A549 (cell line): ENCODE measurements at regions not wholly inside any gene's neighbourhood (a gene's known extent, or its start where the extent isn't known, plus 50 kb on each side); places are given as distances from the start of the nearest gene placed in this dataset.

ENCODE experiments used
- CEBPB ChIP-seq, 2 experiments: fragments of >200 bp in 1 of 2; sonication (Bioruptor Twin) in 1 of 2; formaldehyde crosslinking in 1 of 2; IDR thresholded peaks; 2 replicates each; pipeline ENCODE4 v1.6.1; 2012 to 2016
- CHD2 ChIP-seq: fragments of 150-350 bp; IDR thresholded peaks from 2 replicates; pipeline ENCODE4 v1.6.1; 2014; ENCODE audit warnings: low read length; ENCODE audit not compliant: partially characterized antibody
- CTCF ChIP-seq: fragments of >200 bp; sonication (Bioruptor Twin); formaldehyde crosslinking; IDR thresholded peaks from 3 replicates; pipeline ENCODE4 v1.5.1; 2016
- EP300 ChIP-seq, 2 experiments: fragments of >200 bp; sonication (Bioruptor Twin); formaldehyde crosslinking; IDR thresholded peaks; 2 replicates in 1 of 2; 3 replicates in 1 of 2; pipeline ENCODE4 v1.6.1; 2016 to 2017
- ESRRA ChIP-seq: fragments of 150-350 bp; IDR thresholded peaks from 2 replicates; pipeline ENCODE4 v1.6.1; 2014; ENCODE audit warnings: mild to moderate bottlenecking, low read length, borderline replicate concordance
- FOSB ChIP-seq: fragments of 250-450 bp; sonication (Bioruptor Pico); IDR thresholded peaks from 2 replicates; pipeline ENCODE4 v1.5.0; 2020; ENCODE audit warnings: mild to moderate bottlenecking, moderate library complexity
- MAZ ChIP-seq: fragments of 150-350 bp; IDR thresholded peaks from 2 replicates; pipeline ENCODE4 v1.6.1; 2014; ENCODE audit warnings: antibody characterized with exemption, low read depth, low read length, borderline replicate concordance
- POLR2A ChIP-seq: IDR thresholded peaks from 2 replicates; pipeline ENCODE4 v1.6.1; 2012; ENCODE audit warnings: mild to moderate bottlenecking, low read length
- SMC3 ChIP-seq: fragments of >200 bp; sonication (Bioruptor Twin); formaldehyde crosslinking; IDR thresholded peaks from 3 replicates; pipeline ENCODE4 v1.6.1; 2018; ENCODE audit warnings: inconsistent platforms
- SREBF2 ChIP-seq: fragments of 450-650 bp; IDR thresholded peaks from 2 replicates; pipeline ENCODE4 v1.6.1; 2014; ENCODE audit warnings: mild to moderate bottlenecking, moderate library complexity
- TF ChIP-seq, protein P1 (sequence below): fragments of 450-650 bp; IDR thresholded peaks from 2 replicates; pipeline ENCODE4 v1.6.1; 2014; ENCODE audit warnings: antibody characterized with exemption

- TF ChIP-seq POLR2A (no peak), CTCF (no peak), MAZ (no peak), SREBF2 (no peak), EP300 (IDR thresholded peaks at IDR 0.05) (no peak), CEBPB (IDR thresholded peaks at IDR 0.05) (no peak), FOSB (CRISPR knock-in tag) (no peak), ESRRA (no peak), SMC3 (no peak), CHD2 (no peak)
- TF ChIP-seq, protein P1, sequence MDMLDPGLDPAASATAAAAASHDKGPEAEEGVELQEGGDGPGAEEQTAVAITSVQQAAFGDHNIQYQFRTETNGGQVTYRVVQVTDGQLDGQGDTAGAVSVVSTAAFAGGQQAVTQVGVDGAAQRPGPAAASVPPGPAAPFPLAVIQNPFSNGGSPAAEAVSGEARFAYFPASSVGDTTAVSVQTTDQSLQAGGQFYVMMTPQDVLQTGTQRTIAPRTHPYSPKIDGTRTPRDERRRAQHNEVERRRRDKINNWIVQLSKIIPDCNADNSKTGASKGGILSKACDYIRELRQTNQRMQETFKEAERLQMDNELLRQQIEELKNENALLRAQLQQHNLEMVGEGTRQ, result no peak
Measured at GRCh38 chr20:11080010-11080409, 406.2 kb upstream of the JAG1 start.
